ENCODE measurements at regions not wholly inside any gene's neighbourhood (a gene's known extent, or its start where the extent isn't known, plus 50 kb on each side); places are given as distances from the start of the nearest gene placed in this dataset.

DNA sequence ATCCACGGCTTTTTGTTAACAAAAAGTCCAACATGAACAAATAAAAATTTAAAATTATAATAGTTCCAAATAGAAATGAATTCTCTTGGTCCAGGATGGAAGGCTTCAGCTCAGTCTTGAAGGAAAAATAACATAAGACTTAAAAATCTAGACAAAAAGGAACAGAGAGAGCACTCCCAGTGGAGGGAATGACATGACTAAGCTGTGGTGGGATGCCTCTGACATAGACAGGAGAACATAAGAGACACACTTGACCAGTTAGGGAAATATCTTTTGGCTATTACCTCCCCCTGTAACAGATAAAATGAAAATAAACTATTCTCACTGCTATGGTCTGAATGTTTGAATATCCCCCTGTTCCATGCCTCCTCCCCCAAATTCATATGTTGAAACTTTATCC lies 106.8 kb downstream of the BBS10 start:
- DNase-seq (ENCODE audit: low read depth), result no peak
- TF ChIP-seq, protein P1, sequence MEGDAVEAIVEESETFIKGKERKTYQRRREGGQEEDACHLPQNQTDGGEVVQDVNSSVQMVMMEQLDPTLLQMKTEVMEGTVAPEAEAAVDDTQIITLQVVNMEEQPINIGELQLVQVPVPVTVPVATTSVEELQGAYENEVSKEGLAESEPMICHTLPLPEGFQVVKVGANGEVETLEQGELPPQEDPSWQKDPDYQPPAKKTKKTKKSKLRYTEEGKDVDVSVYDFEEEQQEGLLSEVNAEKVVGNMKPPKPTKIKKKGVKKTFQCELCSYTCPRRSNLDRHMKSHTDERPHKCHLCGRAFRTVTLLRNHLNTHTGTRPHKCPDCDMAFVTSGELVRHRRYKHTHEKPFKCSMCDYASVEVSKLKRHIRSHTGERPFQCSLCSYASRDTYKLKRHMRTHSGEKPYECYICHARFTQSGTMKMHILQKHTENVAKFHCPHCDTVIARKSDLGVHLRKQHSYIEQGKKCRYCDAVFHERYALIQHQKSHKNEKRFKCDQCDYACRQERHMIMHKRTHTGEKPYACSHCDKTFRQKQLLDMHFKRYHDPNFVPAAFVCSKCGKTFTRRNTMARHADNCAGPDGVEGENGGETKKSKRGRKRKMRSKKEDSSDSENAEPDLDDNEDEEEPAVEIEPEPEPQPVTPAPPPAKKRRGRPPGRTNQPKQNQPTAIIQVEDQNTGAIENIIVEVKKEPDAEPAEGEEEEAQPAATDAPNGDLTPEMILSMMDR (IDR thresholded peaks at IDR 0.05; ENCODE audit: low read depth, low read length, missing control alignments), result no peak
- H3K4me3 ChIP-seq (ENCODE audit: low read depth, low read length), result no peak overlapping the region
- in situ Hi-C loops (cut with HindIII; ENCODE audit: low sequenced_read_pairs), result no loop called here

DNA sequence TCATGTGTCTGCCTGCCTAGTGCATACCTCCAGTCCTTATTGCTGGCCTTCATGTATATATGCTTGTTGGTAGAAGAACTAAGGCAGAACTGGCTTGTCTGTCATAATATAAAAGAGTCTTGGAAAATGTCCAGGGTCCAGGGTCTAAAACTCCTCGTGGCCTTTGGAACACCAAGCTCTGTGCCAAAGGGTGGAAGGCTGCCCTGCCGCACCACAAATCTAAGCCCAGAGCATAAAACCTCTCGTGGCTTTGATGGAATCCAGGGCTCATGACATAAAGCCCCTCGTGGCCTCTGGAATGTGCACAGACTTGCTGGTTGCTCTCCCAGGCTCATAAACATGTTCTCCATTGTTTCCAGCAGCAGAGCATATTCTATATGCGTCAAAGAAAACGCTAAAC lies 107.9 kb downstream of the BBS10 start:
- in situ Hi-C loops (cut with HindIII; ENCODE audit: low sequenced_read_pairs), result no loop called here
- H3K4me3 ChIP-seq (ENCODE audit: low read depth, low read length), result no peak overlapping the region
- no peak for DNase-seq (ENCODE audit: low read depth)
- TF ChIP-seq, protein P1 (IDR thresholded peaks at IDR 0.05; ENCODE audit: low read depth, low read length, missing control alignments), result no peak

DNA sequence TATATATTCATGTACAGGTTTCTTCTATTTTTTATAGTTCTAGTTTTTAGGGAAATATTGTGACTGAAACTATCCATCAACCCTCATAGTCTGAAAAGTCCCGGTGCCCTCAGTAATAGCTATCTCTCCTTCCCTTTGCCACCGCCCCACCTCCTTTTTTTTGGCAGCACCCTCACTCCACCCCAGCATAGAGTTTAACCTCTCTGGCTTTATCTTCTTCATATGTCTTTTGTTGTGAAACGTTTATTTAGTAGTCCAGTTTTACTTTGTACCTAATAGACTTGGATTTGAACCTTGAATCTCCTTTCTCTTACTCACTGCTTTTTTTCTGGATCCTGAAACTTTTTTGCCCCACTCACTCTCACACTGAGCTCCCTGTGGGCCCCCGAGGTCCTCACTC lies 109.5 kb downstream of the BBS10 start:
- H3K4me3 ChIP-seq (ENCODE audit: low read depth, low read length), result no peak overlapping the region
- in situ Hi-C loops (cut with HindIII; ENCODE audit: low sequenced_read_pairs), result no loop called here
- TF ChIP-seq, protein P1 (IDR thresholded peaks at IDR 0.05; ENCODE audit: low read depth, low read length, missing control alignments), result no peak
- no peak for DNase-seq (ENCODE audit: low read depth)

DNA sequence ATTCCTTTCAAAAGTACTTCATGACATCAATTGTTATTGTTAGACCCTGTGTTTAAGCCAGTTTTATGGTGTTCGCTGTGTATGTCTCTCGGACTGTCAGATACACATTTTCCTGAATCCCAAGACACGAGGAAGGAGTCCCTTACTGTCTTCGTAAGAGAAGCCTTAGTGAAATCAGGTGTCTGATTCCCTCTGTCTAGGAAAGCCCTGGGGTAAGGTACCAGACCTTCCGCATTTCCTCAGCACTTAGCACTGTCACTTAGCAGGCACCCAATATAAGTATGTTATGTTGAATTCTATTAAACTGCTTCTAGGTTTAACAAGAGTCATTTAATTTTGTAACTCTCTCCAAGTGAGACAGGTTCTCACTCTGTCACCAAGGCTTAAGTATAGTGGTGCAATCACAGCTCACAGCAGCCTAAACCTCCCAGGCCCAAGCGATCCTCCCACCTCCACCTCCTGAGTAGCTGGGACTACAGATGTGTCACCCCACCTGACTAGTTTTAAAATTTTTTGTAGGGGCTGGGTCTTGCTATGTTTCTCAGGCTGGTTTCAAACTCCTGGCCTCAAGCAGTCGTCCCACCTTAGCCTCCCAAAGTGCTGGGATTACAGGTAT lies 111.0 kb downstream of the BBS10 start:
- H3K4me3 ChIP-seq (ENCODE audit: low read depth, low read length), result no peak overlapping the region
- no peak for DNase-seq (ENCODE audit: low read depth)
- in situ Hi-C loops (cut with HindIII; ENCODE audit: low sequenced_read_pairs), result no loop called here
- TF ChIP-seq, protein P1 (IDR thresholded peaks at IDR 0.05; ENCODE audit: low read depth, low read length, missing control alignments), result no peak

DNA sequence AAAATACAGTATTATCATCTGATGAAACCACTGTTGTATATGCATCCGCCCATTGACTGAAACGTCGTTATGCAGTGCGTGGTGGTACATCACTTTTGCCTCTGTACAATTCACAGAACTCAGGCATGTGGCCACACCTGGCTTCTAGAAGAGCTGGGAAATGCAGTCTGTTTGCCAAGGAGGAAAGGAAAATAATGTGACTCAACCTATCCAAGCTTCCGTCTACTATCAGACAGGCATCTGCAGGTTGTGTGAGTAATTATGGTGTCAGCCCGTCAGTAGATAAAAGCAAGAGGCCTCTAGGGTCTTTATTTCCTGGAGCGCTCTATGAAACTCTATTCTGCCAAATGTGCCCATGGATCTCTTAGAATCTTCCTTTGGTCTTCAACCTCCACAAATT lies 111.6 kb downstream of the BBS10 start:
- TF ChIP-seq, protein P1 (IDR thresholded peaks at IDR 0.05; ENCODE audit: low read depth, low read length, missing control alignments), result no peak
- in situ Hi-C loops (cut with HindIII; ENCODE audit: low sequenced_read_pairs), result no loop called here
- no peak overlapping the region for H3K4me3 ChIP-seq (ENCODE audit: low read depth, low read length)
- no peak for DNase-seq (ENCODE audit: low read depth)

DNA sequence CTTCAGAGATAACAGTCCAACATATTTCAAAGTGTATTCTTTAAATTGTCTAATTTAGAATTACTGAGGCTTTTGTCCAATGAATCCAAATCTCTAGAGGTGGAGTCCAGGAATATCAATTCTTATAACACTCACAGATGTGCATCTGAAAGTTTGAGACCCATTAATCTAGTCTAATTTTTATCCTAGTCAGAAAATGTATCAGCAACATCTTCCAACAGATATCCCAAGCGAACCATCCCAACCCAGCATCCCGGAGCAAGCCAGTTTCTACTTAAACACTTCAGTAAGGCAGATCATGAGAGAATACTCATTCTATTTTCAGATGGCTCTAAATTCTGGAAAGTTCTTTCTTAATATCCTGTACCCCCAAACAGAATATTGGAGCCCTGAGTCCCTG lies 113.5 kb downstream of the BBS10 start:
- TF ChIP-seq, protein P1 (IDR thresholded peaks at IDR 0.05; ENCODE audit: low read depth, low read length, missing control alignments), result no peak
- in situ Hi-C loops (cut with HindIII; ENCODE audit: low sequenced_read_pairs), result no loop called here
- no peak for DNase-seq (ENCODE audit: low read depth)
- H3K4me3 ChIP-seq (ENCODE audit: low read depth, low read length), result no peak overlapping the region
